ENCODE measurements at regions not wholly inside any gene's neighbourhood (a gene's known extent, or its start where the extent isn't known, plus 50 kb on each side); places are given as distances from the start of the nearest gene placed in this dataset.

DNA sequence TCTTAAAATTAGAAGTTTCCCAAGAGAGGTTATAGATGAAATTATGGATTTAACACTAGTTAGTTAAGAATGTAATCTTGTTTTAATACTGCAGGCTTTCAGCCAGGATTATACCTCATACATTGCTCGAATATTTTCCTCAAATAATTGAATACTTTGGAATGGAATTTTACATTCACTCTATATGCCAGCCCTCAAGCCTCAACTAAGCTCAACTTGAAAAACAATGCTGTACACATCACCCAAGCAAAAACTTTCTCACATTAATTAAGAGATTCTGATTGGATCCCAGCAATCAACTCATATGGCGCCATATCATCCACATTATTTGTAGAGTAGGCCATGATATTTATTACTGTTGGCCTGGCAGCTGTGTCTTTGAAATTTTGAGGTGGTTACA lies 710.7 kb upstream of the ADAMTS5 start:
- no peak for TF ChIP-seq POLR2A (IDR thresholded peaks at IDR 0.05)
- no peak for TF ChIP-seq POLR2AphosphoS5 (IDR thresholded peaks at IDR 0.05; ENCODE audit: insufficient read depth in 1 of 2, low read depth in 1 of 2)
- TF ChIP-seq, protein P1, sequence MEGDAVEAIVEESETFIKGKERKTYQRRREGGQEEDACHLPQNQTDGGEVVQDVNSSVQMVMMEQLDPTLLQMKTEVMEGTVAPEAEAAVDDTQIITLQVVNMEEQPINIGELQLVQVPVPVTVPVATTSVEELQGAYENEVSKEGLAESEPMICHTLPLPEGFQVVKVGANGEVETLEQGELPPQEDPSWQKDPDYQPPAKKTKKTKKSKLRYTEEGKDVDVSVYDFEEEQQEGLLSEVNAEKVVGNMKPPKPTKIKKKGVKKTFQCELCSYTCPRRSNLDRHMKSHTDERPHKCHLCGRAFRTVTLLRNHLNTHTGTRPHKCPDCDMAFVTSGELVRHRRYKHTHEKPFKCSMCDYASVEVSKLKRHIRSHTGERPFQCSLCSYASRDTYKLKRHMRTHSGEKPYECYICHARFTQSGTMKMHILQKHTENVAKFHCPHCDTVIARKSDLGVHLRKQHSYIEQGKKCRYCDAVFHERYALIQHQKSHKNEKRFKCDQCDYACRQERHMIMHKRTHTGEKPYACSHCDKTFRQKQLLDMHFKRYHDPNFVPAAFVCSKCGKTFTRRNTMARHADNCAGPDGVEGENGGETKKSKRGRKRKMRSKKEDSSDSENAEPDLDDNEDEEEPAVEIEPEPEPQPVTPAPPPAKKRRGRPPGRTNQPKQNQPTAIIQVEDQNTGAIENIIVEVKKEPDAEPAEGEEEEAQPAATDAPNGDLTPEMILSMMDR (IDR thresholded peaks at IDR 0.05), result no peak
- no peaks in the 10 kb centered on the region for H3K27me3 ChIP-seq

DNA sequence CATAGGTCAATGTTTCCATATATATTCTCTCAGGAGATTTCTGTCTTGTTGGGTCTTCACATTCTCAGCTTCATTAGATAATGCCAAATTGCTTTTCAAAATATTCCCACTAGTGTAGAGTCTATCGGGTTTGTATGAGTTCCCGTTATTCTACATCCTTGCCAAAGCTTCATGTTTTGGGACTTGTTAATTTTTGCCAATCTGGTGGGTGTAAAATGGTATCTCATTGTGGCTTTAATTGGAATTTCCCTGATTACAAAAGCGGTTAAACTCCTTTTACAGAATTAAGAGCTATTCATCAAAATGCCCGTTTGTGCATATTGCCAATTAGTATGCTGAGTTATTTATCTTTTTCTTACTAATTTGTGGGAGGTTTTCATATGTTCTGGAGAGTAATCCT lies 708.4 kb upstream of the ADAMTS5 start:
- H3K27ac ChIP-seq, result no peak overlapping the region
- no peaks in the 10 kb centered on the region for H3K36me3 ChIP-seq
- H3K27me3 ChIP-seq, result no peaks in the 10 kb centered on the region
- intact Hi-C loops (cut with DNase I), result no loop called here
- TF ChIP-seq POLR2AphosphoS5 (IDR thresholded peaks at IDR 0.05; ENCODE audit: insufficient read depth in 1 of 2, low read depth in 1 of 2) (no peak), POLR2A (IDR thresholded peaks at IDR 0.05) (no peak)
- TF ChIP-seq, protein P1 (IDR thresholded peaks at IDR 0.05), result no peak
- no peak overlapping the region for H3K4me3 ChIP-seq
- DNase-seq (ENCODE audit: extremely low spot score in 2 of 2), result no peak
- H3K4me1 ChIP-seq, result no peaks in the 10 kb centered on the region
- H3K9me3 ChIP-seq, result no peaks in the 10 kb centered on the region

More for the DNA sequence above, 710.7 kb upstream of the ADAMTS5 start:
- no peak overlapping the region for H3K27ac ChIP-seq
- H3K9me3 ChIP-seq, result no peaks in the 10 kb centered on the region
- intact Hi-C loops (cut with DNase I), result no loop called here
- DNase-seq (ENCODE audit: extremely low spot score in 2 of 2), result no peak
- H3K36me3 ChIP-seq, result no peaks in the 10 kb centered on the region
- no peaks in the 10 kb centered on the region for H3K4me1 ChIP-seq
- no peak overlapping the region for H3K4me3 ChIP-seq

DNA sequence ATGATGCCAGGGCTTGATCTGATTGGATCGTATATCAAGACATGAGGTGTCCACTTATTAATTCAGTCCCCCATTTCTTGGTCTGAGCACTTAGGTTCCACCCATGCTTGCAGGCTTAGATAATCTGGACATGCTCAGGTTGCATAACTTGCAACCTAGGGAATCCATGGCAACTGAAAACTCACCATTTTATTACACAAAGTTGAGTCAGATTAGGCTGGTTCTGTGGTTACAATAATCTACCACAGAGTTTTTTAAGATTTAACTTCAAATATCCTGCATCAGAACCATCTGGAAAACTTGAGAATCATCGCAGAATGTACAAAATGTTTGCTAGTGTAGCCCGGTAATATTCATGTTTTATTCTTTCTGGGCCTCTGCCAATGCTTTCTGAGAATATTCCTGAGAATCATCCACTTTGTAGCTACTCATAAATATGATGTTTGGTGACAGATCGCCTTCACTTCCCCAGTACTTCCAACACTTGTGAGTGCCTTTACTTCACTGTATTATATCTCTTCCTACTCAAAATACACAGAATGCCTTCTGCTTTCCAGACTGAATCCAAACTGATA lies 707.2 kb upstream of the ADAMTS5 start:
- Histone ChIP-seq H3K27me3 (no peaks in the 10 kb centered on the region), H3K36me3 (no peaks in the 10 kb centered on the region), H3K27ac (no peak overlapping the region), H3K9me3 (no peaks in the 10 kb centered on the region), H3K4me1 (no peaks in the 10 kb centered on the region), H3K4me3 (no peak overlapping the region)
- no peak for DNase-seq (ENCODE audit: extremely low spot score in 2 of 2)
- TF ChIP-seq POLR2AphosphoS5 (IDR thresholded peaks at IDR 0.05; ENCODE audit: insufficient read depth in 1 of 2, low read depth in 1 of 2) (no peak), POLR2A (IDR thresholded peaks at IDR 0.05) (no peak)
- TF ChIP-seq, protein P1 (IDR thresholded peaks at IDR 0.05), result no peak
- intact Hi-C loops (cut with DNase I), result no loop called here

DNA sequence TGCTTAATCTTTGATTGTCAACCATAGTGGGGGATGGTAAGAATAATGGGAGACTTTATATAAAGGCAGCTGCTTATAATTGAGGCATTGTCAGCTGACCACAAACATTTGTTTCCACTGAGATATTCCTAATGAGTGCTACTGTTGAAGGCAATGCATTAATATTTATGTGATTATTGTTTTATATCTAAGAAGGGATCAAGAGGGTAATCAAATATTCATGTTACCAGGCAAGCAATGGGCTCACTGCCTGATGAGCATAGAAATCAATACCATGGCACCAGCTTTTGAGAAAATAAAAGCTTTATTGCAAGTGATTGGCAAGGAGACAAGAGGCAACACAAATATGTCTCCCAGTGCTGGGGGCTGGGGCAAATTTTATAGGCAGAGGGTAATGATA lies 706.7 kb upstream of the ADAMTS5 start:
- Histone ChIP-seq H3K27ac (no peak overlapping the region), H3K4me1 (no peaks in the 10 kb centered on the region), H3K27me3 (no peaks in the 10 kb centered on the region), H3K4me3 (no peak overlapping the region), H3K9me3 (no peaks in the 10 kb centered on the region), H3K36me3 (no peaks in the 10 kb centered on the region)
- intact Hi-C loops (cut with DNase I), result no loop called here
- DNase-seq (ENCODE audit: extremely low spot score in 2 of 2), result no peak
- TF ChIP-seq POLR2A (IDR thresholded peaks at IDR 0.05) (no peak), POLR2AphosphoS5 (IDR thresholded peaks at IDR 0.05; ENCODE audit: insufficient read depth in 1 of 2, low read depth in 1 of 2) (no peak)
- TF ChIP-seq, protein P1 (IDR thresholded peaks at IDR 0.05), result no peak

DNA sequence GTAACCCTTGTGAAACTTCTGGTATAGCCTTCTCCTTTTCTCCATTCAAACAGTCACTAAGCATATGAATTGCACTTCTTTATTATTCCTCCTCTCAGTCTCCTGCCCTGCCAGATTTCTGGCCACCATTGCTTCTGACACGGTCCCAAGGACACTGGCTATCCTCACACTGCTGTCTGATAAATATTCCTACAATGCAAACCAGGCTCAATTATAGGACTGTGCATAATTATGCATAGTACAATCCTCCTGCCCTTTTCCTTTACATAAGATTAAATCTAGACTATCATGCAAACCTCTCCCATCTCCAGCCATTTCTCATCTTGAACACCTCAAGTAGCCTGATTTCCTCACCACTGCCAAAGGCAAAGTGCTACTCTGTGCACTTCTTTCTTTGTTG lies 704.3 kb upstream of the ADAMTS5 start:
- DNase-seq (ENCODE audit: extremely low spot score in 2 of 2), result no peak
- TF ChIP-seq, protein P1 (IDR thresholded peaks at IDR 0.05), result no peak
- TF ChIP-seq POLR2A (IDR thresholded peaks at IDR 0.05), result no peak
- no peak for TF ChIP-seq POLR2AphosphoS5 (IDR thresholded peaks at IDR 0.05; ENCODE audit: insufficient read depth in 1 of 2, low read depth in 1 of 2)

More for the DNA sequence above, 704.3 kb upstream of the ADAMTS5 start:
- Histone ChIP-seq H3K27me3 (no peaks in the 10 kb centered on the region), H3K27ac (no peak overlapping the region), H3K4me1 (no peaks in the 10 kb centered on the region), H3K9me3 (no peaks in the 10 kb centered on the region), H3K4me3 (no peak overlapping the region), H3K36me3 (no peaks in the 10 kb centered on the region)
- intact Hi-C loops (cut with DNase I), result no loop called here

All from vagina (tissue), 2 donors.